ELF-1 (cell line): ENCODE measurements at regions not wholly inside any gene's neighbourhood (a gene's known extent, or its start where the extent isn't known, plus 50 kb on each side); places are given as distances from the start of the nearest gene placed in this dataset.
"Not testable (repeated sequence)": the region's sequence is repeated elsewhere in the genome, so short reads cannot be mapped to it uniquely, and the experiment has no call there.

ENCODE experiments used
- DNase-seq: peaks from one replicate; pipeline ENCODE4 v3.0.0-alpha.2; 2016; ENCODE audit warnings: low read depth, low spot score

- DNase-seq: no peak
Measured at GRCh38 chr3:31181661-31182060, 287.2 kb upstream of the GADL1 start.

- no peak for DNase-seq
Measured at GRCh38 chr3:31182661-31183060, 288.2 kb upstream of the GADL1 start.

GRCh38 chr3:31184261-31185061, 290.0 kb upstream of the GADL1 start:
- DNase-seq: no peak

GRCh38 chr3:31185062-31185357, 290.5 kb upstream of the GADL1 start:
- DNase-seq: no peak

GRCh38 chr3:31186041-31186440, 291.6 kb upstream of the GADL1 start:
- no peak for DNase-seq

- DNase-seq: no peak
Measured at GRCh38 chr3:31187380-31187779, 292.9 kb upstream of the GADL1 start.

GRCh38 chr3:31188112-31188511, 293.7 kb upstream of the GADL1 start:
- no peak for DNase-seq

- no peak for DNase-seq
Measured at GRCh38 chr3:31189330-31189729, 294.9 kb upstream of the GADL1 start.

- no peak for DNase-seq
Measured at GRCh38 chr3:31189971-31190370, 295.5 kb upstream of the GADL1 start.

- no peak for DNase-seq
Measured at GRCh38 chr3:31191354-31191753, 296.9 kb upstream of the GADL1 start.

GRCh38 chr3:31193429-31193828, 299.0 kb upstream of the GADL1 start:
- DNase-seq: no peak

- DNase-seq: no peak
Measured at GRCh38 chr3:31193871-31194270, 299.4 kb upstream of the GADL1 start.

GRCh38 chr3:31196261-31196660, 301.8 kb upstream of the GADL1 start:
- DNase-seq: no peak

GRCh38 chr3:31196881-31197364, 302.5 kb upstream of the GADL1 start:
- DNase-seq: peak; percentile 29

- DNase-seq: peak; percentile 23
Measured at GRCh38 chr3:31197941-31198340, 303.5 kb upstream of the GADL1 start.

- DNase-seq: no peak
Measured at GRCh38 chr3:31198890-31199289, 304.4 kb upstream of the GADL1 start.

- DNase-seq: no peak
Measured at GRCh38 chr3:31203960-31204795, 309.7 kb upstream of the GADL1 start.

- DNase-seq: not testable (repeated sequence)
Measured at GRCh38 chr3:31204796-31205056, 310.3 kb upstream of the GADL1 start.

GRCh38 chr3:31210068-31210645, 315.7 kb upstream of the GADL1 start:
- DNase-seq: peak; percentile 35

GRCh38 chr3:31213869-31214486, 318.7 kb upstream of the STT3B start:
- no peak for DNase-seq

GRCh38 chr3:31218082-31218481, 314.6 kb upstream of the STT3B start:
- DNase-seq: no peak

GRCh38 chr3:31219131-31219843, 313.4 kb upstream of the STT3B start:
- no peak for DNase-seq
